ENCODE measurements at regions not wholly inside any gene's neighbourhood (a gene's known extent, or its start where the extent isn't known, plus 50 kb on each side); places are given as distances from the start of the nearest gene placed in this dataset.

DNA sequence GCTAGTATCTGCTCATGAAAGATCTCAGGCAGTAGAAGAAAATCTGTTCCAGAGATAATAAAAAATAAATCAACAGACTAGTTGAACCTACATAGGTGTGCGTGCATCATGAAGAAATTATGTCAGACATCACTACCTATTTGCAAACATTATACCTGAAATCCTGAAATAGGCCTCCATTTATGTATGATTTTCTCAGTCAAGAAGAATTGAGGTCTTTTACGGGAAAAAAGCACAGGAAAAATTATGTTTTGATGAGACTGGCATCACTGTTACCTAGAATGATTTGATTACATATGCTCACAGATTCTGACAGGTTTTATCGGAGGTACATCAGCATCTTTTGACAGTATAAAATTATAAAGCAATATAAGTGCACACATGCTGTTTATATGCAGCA, 1570.5 kb upstream of the NUDT12 start:
- Histone ChIP-seq H2BK20ac (ENCODE audit: low read depth, low read length) (no peak overlapping the region), H3K9ac (ENCODE audit: low read depth, low read length) (no peak overlapping the region), H2BK120ac (ENCODE audit: low read depth, low read length) (no peak overlapping the region), H4K8ac (ENCODE audit: low read depth in 2 of 2, low read length in 2 of 2) (no peak overlapping the region), H3K36me3 (ENCODE audit: control insufficient read depth, insufficient read depth, low read length) (no peaks in the 10 kb centered on the region), H2AK5ac (ENCODE audit: low read depth, low read length) (no peak overlapping the region), H3K18ac (ENCODE audit: low read depth, low read length) (no peak overlapping the region), H3K79me1 (ENCODE audit: low read depth in 1 of 2, low read length in 2 of 2) (no peaks in the 10 kb centered on the region), H4K91ac (ENCODE audit: insufficient read depth, low read depth, low read length) (no peak overlapping the region), H3K27ac (ENCODE audit: insufficient read depth, low read length) (no peak overlapping the region), H2BK15ac (ENCODE audit: low read depth, low read length) (no peak overlapping the region), H3K23ac (ENCODE audit: low read depth, low read length) (no peak overlapping the region), H3K27me3 (ENCODE audit: control insufficient read depth, insufficient read depth, low read length) (no peaks in the 10 kb centered on the region), H4K20me1 (ENCODE audit: insufficient read depth, low read length) (no peaks in the 10 kb centered on the region), H3K56ac (ENCODE audit: extremely low read depth, insufficient read depth, low read length) (no peak overlapping the region), H3K4me3 (ENCODE audit: insufficient read depth, low read depth, low read length) (no peak overlapping the region), H2AFZ (replicated peaks; ENCODE audit: low read length, poor library complexity) (no peak overlapping the region), H3K4me1 (ENCODE audit: control insufficient read depth, insufficient read depth, low read length) (no peaks in the 10 kb centered on the region), H3K4ac (ENCODE audit: low read depth, low read length) (no peak overlapping the region), H3K14ac (replicated peaks; ENCODE audit: low read depth, low read length) (no peak overlapping the region), H2AK9ac (replicated peaks; ENCODE audit: low read depth, low read length, poor library complexity) (no peak overlapping the region), H3K9me3 (ENCODE audit: control insufficient read depth, insufficient read depth, low read length) (0 out of 2 replicates have a peak, but pooled peaks cover 3% of the 10 kb centered on the region), H2BK5ac (ENCODE audit: low read depth, low read length, poor library complexity, severe bottlenecking) (no peak overlapping the region), H3K9me1 (ENCODE audit: insufficient read depth, low read length) (no peaks in the 10 kb centered on the region), H3K4me2 (ENCODE audit: low read depth, low read length) (no peak overlapping the region), H4K5ac (ENCODE audit: low read depth, low read length) (no peak overlapping the region)
- intact Hi-C loops (cut with micrococcal nuclease): no loop called here
- DNase-seq (no peak), ATAC-seq (ENCODE audit: low read depth) (no peak)
- dilution Hi-C loops (cut with HindIII; ENCODE audit: low sequenced_read_pairs, unreplicated experiment): no loop called here
- WGBS, 2 experiments (ENCODE audit: extremely low coverage in 2 of 2, insufficient read length in 1 of 2): no CpG with 5 or more reads among the region's 3 CpGs
- CTCF ChIA-PET: no interaction called here
- no peak for TF ChIP-seq RCOR1 (IDR thresholded peaks at IDR 0.05; ENCODE audit: insufficient replicate concordance, low read length)
- TF ChIP-seq NFE2L2 (IDR thresholded peaks at IDR 0.05; ENCODE audit: low read depth, low read length): no peak
- no peak for TF ChIP-seq MXI1 (IDR thresholded peaks at IDR 0.05; ENCODE audit: borderline replicate concordance, low read depth, low read length)
- TF ChIP-seq CEBPB (IDR thresholded peaks at IDR 0.05; ENCODE audit: low read depth, low read length): no peak
- no TSS peak for BruUV-seq (replicated peaks)
- in situ Hi-C loops (cut with MboI; ENCODE audit: low sequenced_read_pairs): no loop called here
- POLR2A ChIA-PET (ENCODE audit: unreplicated experiment): no interaction called here

All from IMR-90 (cell line).